Vagina (tissue), 2 donors: ENCODE measurements at regions not wholly inside any gene's neighbourhood (a gene's known extent, or its start where the extent isn't known, plus 50 kb on each side); places are given as distances from the start of the nearest gene placed in this dataset.

Experiments
- CTCF ChIP-seq, 3 experiments: fragments of 450-650 bp in 2 of 3; fragments of 200-600 bp in 1 of 3; sonication (generic) in 1 of 3; IDR thresholded peaks; one replicate each; pipeline ENCODE4 v1.5.1; 2017 to 2019; ENCODE audit warnings: antibody characterized with exemption in 3 of 3, mild to moderate bottlenecking in 2 of 3, moderate library complexity in 2 of 3
- POLR2A ChIP-seq, 2 donors: fragments of 450-650 bp; IDR thresholded peaks; one replicate each; pipeline ENCODE4 v1.6.1; 2017; ENCODE audit warnings: antibody characterized with exemption in 2 of 2, mild to moderate bottlenecking in 2 of 2, moderate library complexity in 2 of 2

- TF ChIP-seq CTCF (IDR thresholded peaks at IDR 0.05) (no peak), POLR2A (IDR thresholded peaks at IDR 0.05) (no peak)
Observed at GRCh38 chr5:158287643-158288271, 428.8 kb upstream of the CLINT1 start.
